ENCODE measurements at regions not wholly inside any gene's neighbourhood (a gene's known extent, or its start where the extent isn't known, plus 50 kb on each side); places are given as distances from the start of the nearest gene placed in this dataset.
"Not testable (repeated sequence)": the region's sequence is repeated elsewhere in the genome, so short reads cannot be mapped to it uniquely, and the experiment has no call there.

GRCh38 chr5:142219146-142219545 is 105.7 kb downstream of the SPRY4 start:
- H3K27ac ChIP-seq = no peak overlapping the region
- TF ChIP-seq CTCF (conservative IDR thresholded peaks at IDR 0.05) (no peak), ZFX (IDR thresholded peaks at IDR 0.05) (no peak)

GRCh38 chr5:142216931-142217330 is 107.9 kb downstream of the SPRY4 start:
- no peak overlapping the region for H3K27ac ChIP-seq

GRCh38 chr5:142215915-142216681 is 107.5 kb downstream of the NDFIP1 start:
- no peak for TF ChIP-seq ZFX (IDR thresholded peaks at IDR 0.05)
- TF ChIP-seq CTCF (conservative IDR thresholded peaks at IDR 0.05) = no peak
- H3K27ac ChIP-seq = no peak overlapping the region

More at GRCh38 chr5:142216931-142217330, 107.9 kb downstream of the SPRY4 start:
- TF ChIP-seq ZFX (IDR thresholded peaks at IDR 0.05) = no peak

GRCh38 chr5:142213077-142213476 is 104.5 kb downstream of the NDFIP1 start:
- H3K27ac ChIP-seq = no peak overlapping the region
- no peak for TF ChIP-seq CTCF (conservative IDR thresholded peaks at IDR 0.05)

- TF ChIP-seq CTCF (conservative IDR thresholded peaks at IDR 0.05) (no peak), ZFX (IDR thresholded peaks at IDR 0.05) (no peak)
- H3K27ac ChIP-seq = no peak overlapping the region
Observed at GRCh38 chr5:142211918-142212317, 103.3 kb downstream of the NDFIP1 start.

GRCh38 chr5:142210864-142211412 is 102.4 kb downstream of the NDFIP1 start:
- H3K27ac ChIP-seq = no peak overlapping the region
- TF ChIP-seq ZFX (IDR thresholded peaks at IDR 0.05) = no peak
- TF ChIP-seq CTCF (conservative IDR thresholded peaks at IDR 0.05) = no peak

GRCh38 chr5:142210011-142210410 is 101.4 kb downstream of the NDFIP1 start:
- H3K27ac ChIP-seq = no peak overlapping the region
- no peak for TF ChIP-seq ZFX (IDR thresholded peaks at IDR 0.05)

GRCh38 chr5:142208777-142209312 is 100.3 kb downstream of the NDFIP1 start:
- TF ChIP-seq CTCF (conservative IDR thresholded peaks at IDR 0.05) (no peak), ZFX (IDR thresholded peaks at IDR 0.05) (no peak)
- H3K27ac ChIP-seq = no peak overlapping the region

GRCh38 chr5:142208244-142208643 is 99.7 kb downstream of the NDFIP1 start:
- H3K27ac ChIP-seq = not testable (repeated sequence)
